ENCODE measurements at regions not wholly inside any gene's neighbourhood (a gene's known extent, or its start where the extent isn't known, plus 50 kb on each side); places are given as distances from the start of the nearest gene placed in this dataset.

GRCh38 chr2:8538931-8539621 lies 142.8 kb upstream of the ID2 start:
- ATAC-seq (ENCODE audit: insufficient number of reproducible peaks, low FRiP score, low read depth) = no peak
- Histone ChIP-seq H3K27ac (no peak overlapping the region), H3K9me3 (no peaks in the 10 kb centered on the region), H3K27me3 (replicated peaks; ENCODE audit: insufficient read depth) (no peaks in the 10 kb centered on the region), H3K36me3 (no peaks in the 10 kb centered on the region), H3K4me1 (ENCODE audit: control insufficient read depth in 1 of 2, low read depth in 2 of 2) (peaks cover 15 to 34% of the 10 kb centered on the region in 2 donors), H3K4me3 (no peak overlapping the region)
- TF ChIP-seq, protein P1, sequence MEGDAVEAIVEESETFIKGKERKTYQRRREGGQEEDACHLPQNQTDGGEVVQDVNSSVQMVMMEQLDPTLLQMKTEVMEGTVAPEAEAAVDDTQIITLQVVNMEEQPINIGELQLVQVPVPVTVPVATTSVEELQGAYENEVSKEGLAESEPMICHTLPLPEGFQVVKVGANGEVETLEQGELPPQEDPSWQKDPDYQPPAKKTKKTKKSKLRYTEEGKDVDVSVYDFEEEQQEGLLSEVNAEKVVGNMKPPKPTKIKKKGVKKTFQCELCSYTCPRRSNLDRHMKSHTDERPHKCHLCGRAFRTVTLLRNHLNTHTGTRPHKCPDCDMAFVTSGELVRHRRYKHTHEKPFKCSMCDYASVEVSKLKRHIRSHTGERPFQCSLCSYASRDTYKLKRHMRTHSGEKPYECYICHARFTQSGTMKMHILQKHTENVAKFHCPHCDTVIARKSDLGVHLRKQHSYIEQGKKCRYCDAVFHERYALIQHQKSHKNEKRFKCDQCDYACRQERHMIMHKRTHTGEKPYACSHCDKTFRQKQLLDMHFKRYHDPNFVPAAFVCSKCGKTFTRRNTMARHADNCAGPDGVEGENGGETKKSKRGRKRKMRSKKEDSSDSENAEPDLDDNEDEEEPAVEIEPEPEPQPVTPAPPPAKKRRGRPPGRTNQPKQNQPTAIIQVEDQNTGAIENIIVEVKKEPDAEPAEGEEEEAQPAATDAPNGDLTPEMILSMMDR (IDR thresholded peaks at IDR 0.05) = no peak
- no peak for DNase-seq (ENCODE audit: low spot score)

- TF ChIP-seq, protein P1 (IDR thresholded peaks at IDR 0.05) = no peak
- Histone ChIP-seq H3K36me3 (no peaks in the 10 kb centered on the region), H3K9me3 (no peaks in the 10 kb centered on the region), H3K4me1 (ENCODE audit: control insufficient read depth in 1 of 2, low read depth in 2 of 2) (peaks cover 18 to 31% of the 10 kb centered on the region in 2 donors), H3K27me3 (replicated peaks; ENCODE audit: insufficient read depth) (no peaks in the 10 kb centered on the region), H3K4me3 (no peak overlapping the region), H3K27ac (no peak overlapping the region)
- no peak for DNase-seq (ENCODE audit: low spot score)
- no peak for ATAC-seq (ENCODE audit: insufficient number of reproducible peaks, low FRiP score, low read depth)
These were observed 141.9 kb upstream of the ID2 start for GRCh38 chr2:8539743-8540551.

- Histone ChIP-seq H3K27me3 (replicated peaks; ENCODE audit: insufficient read depth) (no peaks in the 10 kb centered on the region), H3K36me3 (no peaks in the 10 kb centered on the region), H3K9me3 (no peaks in the 10 kb centered on the region), H3K4me3 (no peak overlapping the region), H3K27ac (no peak overlapping the region), H3K4me1 (ENCODE audit: control insufficient read depth in 1 of 2, low read depth in 2 of 2) (peaks cover 13 to 24% of the 10 kb centered on the region in 2 donors)
- DNase-seq (ENCODE audit: low spot score) (no peak), ATAC-seq (ENCODE audit: insufficient number of reproducible peaks, low FRiP score, low read depth) (no peak)
- TF ChIP-seq, protein P1 (IDR thresholded peaks at IDR 0.05) = no peak
These were observed 141.3 kb upstream of the ID2 start for GRCh38 chr2:8540552-8541055.

- Histone ChIP-seq H3K4me1 (ENCODE audit: control insufficient read depth in 1 of 2, low read depth in 2 of 2) (peaks cover 15 to 18% of the 10 kb centered on the region in 2 donors), H3K4me3 (no peak overlapping the region), H3K36me3 (no peaks in the 10 kb centered on the region), H3K27me3 (replicated peaks; ENCODE audit: insufficient read depth) (no peaks in the 10 kb centered on the region), H3K27ac (no peak overlapping the region), H3K9me3 (no peaks in the 10 kb centered on the region)
- TF ChIP-seq, protein P1 (IDR thresholded peaks at IDR 0.05) = no peak
- ATAC-seq (ENCODE audit: insufficient number of reproducible peaks, low FRiP score, low read depth) (no peak), DNase-seq (ENCODE audit: low spot score) (no peak)
These were observed 140.6 kb upstream of the ID2 start for GRCh38 chr2:8541223-8541622.

DNA sequence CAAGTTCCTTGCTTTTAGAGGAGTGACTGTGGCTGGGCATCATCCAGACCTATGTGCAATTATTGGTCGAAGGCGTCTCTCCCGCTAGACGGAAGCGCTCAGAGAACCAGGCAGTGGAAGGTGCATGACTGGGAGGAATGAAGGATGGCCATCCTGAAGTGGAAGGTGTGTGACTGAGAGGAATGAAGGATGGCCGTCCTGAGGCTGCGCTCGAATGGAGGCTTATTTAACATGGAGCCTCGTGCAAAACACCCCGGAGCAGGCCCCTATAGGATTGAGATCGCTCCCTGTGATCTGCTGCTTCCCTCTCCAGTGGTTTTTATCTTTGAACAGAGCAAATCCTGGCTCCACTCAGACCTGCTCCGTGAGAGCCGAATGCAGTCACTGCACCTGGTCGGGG lies 140.2 kb upstream of the ID2 start:
- ATAC-seq (ENCODE audit: insufficient number of reproducible peaks, low FRiP score, low read depth) (no peak), DNase-seq (ENCODE audit: low spot score) (no peak)
- H3K27me3 ChIP-seq (replicated peaks; ENCODE audit: insufficient read depth) = no peaks in the 10 kb centered on the region
- TF ChIP-seq, protein P1 (IDR thresholded peaks at IDR 0.05) = no peak
- H3K9me3 ChIP-seq = no peaks in the 10 kb centered on the region
- H3K36me3 ChIP-seq = no peaks in the 10 kb centered on the region
- peaks cover 15% of the 10 kb centered on the region in 2 donors for H3K4me1 ChIP-seq (ENCODE audit: control insufficient read depth in 1 of 2, low read depth in 2 of 2)
- H3K27ac ChIP-seq = no peak overlapping the region
- no peak overlapping the region for H3K4me3 ChIP-seq

Measured in thoracic aorta (tissue), 2 donors.